ENCODE measurements at regions not wholly inside any gene's neighbourhood (a gene's known extent, or its start where the extent isn't known, plus 50 kb on each side); places are given as distances from the start of the nearest gene placed in this dataset.

DNA sequence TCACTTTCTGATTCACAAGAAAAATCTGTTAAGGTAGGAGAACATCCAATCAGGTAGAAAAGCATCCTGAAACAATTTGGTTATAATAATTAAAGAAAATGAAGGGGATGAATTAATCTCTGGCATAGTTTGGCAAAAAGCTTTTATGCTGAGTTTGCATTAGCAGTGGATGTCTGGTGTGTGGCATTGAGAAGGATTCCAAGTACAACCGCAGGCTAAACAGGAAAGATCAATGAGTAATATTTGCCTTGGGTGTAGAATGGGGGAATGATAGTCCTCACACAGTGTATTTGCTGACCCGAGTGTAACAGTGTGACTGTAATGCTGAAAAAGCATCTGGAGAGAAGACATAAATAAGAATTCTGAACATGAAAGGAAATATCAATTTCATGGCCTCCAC lies 68.3 kb upstream of the SESTD1 start:
- TF ChIP-seq EHMT2 (IDR thresholded peaks at IDR 0.05) (no peak), HLTF (IDR thresholded peaks at IDR 0.05) (no peak), FOXK2 (conservative IDR thresholded peaks at IDR 0.05 in 1 of 2, IDR thresholded peaks at IDR 0.05 in 1 of 2; ENCODE audit: low read depth in 2 of 2) (no peak), ARID2 (IDR thresholded peaks at IDR 0.05) (no peak), ZNF699 (CRISPR knock-in tag; IDR thresholded peaks at IDR 0.05; ENCODE audit: insufficient replicate concordance) (no peak), XRCC4 (IDR thresholded peaks at IDR 0.05; ENCODE audit: extremely low read depth, insufficient read depth, insufficient read length) (no peak), IRF2 (CRISPR knock-in tag; IDR thresholded peaks at IDR 0.05) (no peak)
- TF ChIP-seq, protein P1, sequence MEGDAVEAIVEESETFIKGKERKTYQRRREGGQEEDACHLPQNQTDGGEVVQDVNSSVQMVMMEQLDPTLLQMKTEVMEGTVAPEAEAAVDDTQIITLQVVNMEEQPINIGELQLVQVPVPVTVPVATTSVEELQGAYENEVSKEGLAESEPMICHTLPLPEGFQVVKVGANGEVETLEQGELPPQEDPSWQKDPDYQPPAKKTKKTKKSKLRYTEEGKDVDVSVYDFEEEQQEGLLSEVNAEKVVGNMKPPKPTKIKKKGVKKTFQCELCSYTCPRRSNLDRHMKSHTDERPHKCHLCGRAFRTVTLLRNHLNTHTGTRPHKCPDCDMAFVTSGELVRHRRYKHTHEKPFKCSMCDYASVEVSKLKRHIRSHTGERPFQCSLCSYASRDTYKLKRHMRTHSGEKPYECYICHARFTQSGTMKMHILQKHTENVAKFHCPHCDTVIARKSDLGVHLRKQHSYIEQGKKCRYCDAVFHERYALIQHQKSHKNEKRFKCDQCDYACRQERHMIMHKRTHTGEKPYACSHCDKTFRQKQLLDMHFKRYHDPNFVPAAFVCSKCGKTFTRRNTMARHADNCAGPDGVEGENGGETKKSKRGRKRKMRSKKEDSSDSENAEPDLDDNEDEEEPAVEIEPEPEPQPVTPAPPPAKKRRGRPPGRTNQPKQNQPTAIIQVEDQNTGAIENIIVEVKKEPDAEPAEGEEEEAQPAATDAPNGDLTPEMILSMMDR (IDR thresholded peaks at IDR 0.05 in 2 of 3, conservative IDR thresholded peaks at IDR 0.05 in 1 of 3; ENCODE audit: insufficient read depth in 2 of 3, low read depth in 1 of 3, low read length in 3 of 3) = no peak
- TF ChIP-seq, protein P2, sequence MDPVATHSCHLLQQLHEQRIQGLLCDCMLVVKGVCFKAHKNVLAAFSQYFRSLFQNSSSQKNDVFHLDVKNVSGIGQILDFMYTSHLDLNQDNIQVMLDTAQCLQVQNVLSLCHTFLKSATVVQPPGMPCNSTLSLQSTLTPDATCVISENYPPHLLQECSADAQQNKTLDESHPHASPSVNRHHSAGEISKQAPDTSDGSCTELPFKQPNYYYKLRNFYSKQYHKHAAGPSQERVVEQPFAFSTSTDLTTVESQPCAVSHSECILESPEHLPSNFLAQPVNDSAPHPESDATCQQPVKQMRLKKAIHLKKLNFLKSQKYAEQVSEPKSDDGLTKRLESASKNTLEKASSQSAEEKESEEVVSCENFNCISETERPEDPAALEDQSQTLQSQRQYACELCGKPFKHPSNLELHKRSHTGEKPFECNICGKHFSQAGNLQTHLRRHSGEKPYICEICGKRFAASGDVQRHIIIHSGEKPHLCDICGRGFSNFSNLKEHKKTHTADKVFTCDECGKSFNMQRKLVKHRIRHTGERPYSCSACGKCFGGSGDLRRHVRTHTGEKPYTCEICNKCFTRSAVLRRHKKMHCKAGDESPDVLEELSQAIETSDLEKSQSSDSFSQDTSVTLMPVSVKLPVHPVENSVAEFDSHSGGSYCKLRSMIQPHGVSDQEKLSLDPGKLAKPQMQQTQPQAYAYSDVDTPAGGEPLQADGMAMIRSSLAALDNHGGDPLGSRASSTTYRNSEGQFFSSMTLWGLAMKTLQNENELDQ (CRISPR knock-in tag; IDR thresholded peaks at IDR 0.05; ENCODE audit: borderline replicate concordance) = no peak

Data from K562 (cell line).